GM12878 (cell line): ENCODE measurements at regions not wholly inside any gene's neighbourhood (a gene's known extent, or its start where the extent isn't known, plus 50 kb on each side); places are given as distances from the start of the nearest gene placed in this dataset.

Experiments used
- ATAC-seq: fragments of 200-7000 bp; cut with Tn5 transposase; 3 replicates; pipeline ENCODE4 v1.9.1; 2020; ENCODE audit warnings: mild to moderate bottlenecking, moderate library complexity
- BruUV-seq: library from RNA; stranded (reverse); fragments of 400-500 nt; replicated peaks from 2 replicates; lab custom pipeline; 2021; lab: Mats Ljungman, UMichigan
- CTCF ChIA-PET: fragments of 300-600 bp; sonication (Branson Sonifier 250); formaldehyde crosslinking; extraction: SDS; loops from one replicate; lab custom pipeline; 2021; ENCODE audit warnings: inconsistent platforms; lab: Yijun Ruan, JAX
- POLR2A ChIA-PET: fragments of 350-600 bp; formaldehyde crosslinking; extraction: SDS; loops from one replicate; lab custom pipeline; 2021; ENCODE audit warnings: inconsistent platforms; lab: Charles Lee
- RAD21 ChIA-PET: fragments of 300-600 bp; sonication (Branson Sonifier 250); formaldehyde crosslinking; loops from one replicate; lab custom pipeline; 2023; ENCODE audit warnings: antibody characterized with exemption; ENCODE audit not compliant: unreplicated experiment; lab: Charles Lee
- SMC1A ChIA-PET: fragments of 300-600 bp; sonication (Branson Sonifier 250); formaldehyde crosslinking; loops from one replicate; lab custom pipeline; 2023; ENCODE audit not compliant: unreplicated experiment, uncharacterized antibody; lab: Charles Lee
- DNase-seq: peaks from one replicate; pipeline ENCODE4 v3.0.0-alpha.2; 2011; ENCODE audit warnings: low read depth, low spot score
- FAIRE-seq: peaks from 3 replicates; lab custom pipeline; 2011; peaks lifted over from hg19 to GRCh38; lab: Jason Lieb, UNC
- H2AFZ ChIP-seq: 2 replicates; pipeline ENCODE4 v1.6.0; 2011; ENCODE audit warnings: low read depth, low read length, control low read depth; ENCODE audit not compliant: control insufficient read depth
- H3K27ac ChIP-seq: 2 replicates; pipeline ENCODE4 v1.5.1; 2011; ENCODE audit warnings: control low read depth; ENCODE audit not compliant: control insufficient read depth, insufficient read depth
- H3K27me3 ChIP-seq, 2 experiments: replicated peaks in 1 of 2; 2 replicates each; pipeline versions ENCODE4 v1.6.0 to v1.6.1; 2011; ENCODE audit warnings: low read length in 1 of 2; ENCODE audit not compliant: control insufficient read depth in 2 of 2, insufficient read depth in 2 of 2
- H3K36me3 ChIP-seq, 2 experiments: 2 replicates each; pipeline ENCODE4 v1.5.1; 2011; ENCODE audit warnings: low read length in 1 of 2; ENCODE audit not compliant: control insufficient read depth in 2 of 2, insufficient read depth in 2 of 2
- H3K4me1 ChIP-seq: 2 replicates; pipeline ENCODE4 v1.6.1; 2011; ENCODE audit warnings: mild to moderate bottlenecking, low read length, moderate library complexity, mixed read lengths; ENCODE audit not compliant: control insufficient read depth, insufficient read depth
- H3K4me2 ChIP-seq: 2 replicates; pipeline ENCODE4 v1.6.0; 2011; ENCODE audit warnings: control low read depth; ENCODE audit not compliant: control insufficient read depth, insufficient read depth
- H3K4me3 ChIP-seq: fragments of 200-600 bp; sonication (generic); 2 replicates; pipeline ENCODE4 v1.5.1; 2016
- H3K79me2 ChIP-seq: 2 replicates; pipeline ENCODE4 v1.6.0; 2011; ENCODE audit warnings: low read length; ENCODE audit not compliant: control insufficient read depth, insufficient read depth
- H3K9ac ChIP-seq: 2 replicates; pipeline ENCODE4 v1.8.0; 2011; ENCODE audit warnings: low read length, control low read depth, mixed read lengths; ENCODE audit not compliant: control insufficient read depth, insufficient read depth
- H3K9me3 ChIP-seq: replicated peaks from 3 replicates; pipeline ENCODE4 v1.5.1; 2011; ENCODE audit warnings: mild to moderate bottlenecking, low read length; ENCODE audit not compliant: control insufficient read depth, insufficient read depth
- H4K20me1 ChIP-seq: 2 replicates; pipeline ENCODE4 v1.6.0; 2011; ENCODE audit not compliant: control insufficient read depth, insufficient read depth
- BHLHE40 ChIP-seq, 2 experiments: fragments of 450-650 bp in 1 of 2; IDR thresholded peaks; 2 replicates each; pipeline ENCODE4 v1.6.1; 2011 to 2017; ENCODE audit warnings: low read depth in 2 of 2, borderline replicate concordance in 1 of 2, improper control_type of control experiment in 1 of 2, low read length in 1 of 2, mild to moderate bottlenecking in 1 of 2
- IKZF2 ChIP-seq, 2 experiments: fragments of 450-650 bp; IDR thresholded peaks; 2 replicates each; pipeline ENCODE4 v1.6.1; 2017; ENCODE audit warnings: mild to moderate bottlenecking in 2 of 2, moderate library complexity in 2 of 2
- NFYA ChIP-seq: IDR thresholded peaks from 2 replicates; pipeline ENCODE4 v1.6.1; 2011; ENCODE audit warnings: low read depth, mild to moderate bottlenecking, low read length, improper control_type of control experiment, borderline replicate concordance
- NRF1 ChIP-seq: conservative IDR thresholded peaks from 2 replicates; pipeline ENCODE4 v1.6.1; 2011; ENCODE audit warnings: mild to moderate bottlenecking, low read depth, low read length, improper control_type of control experiment
- SMAD1 ChIP-seq: fragments of 450-650 bp; IDR thresholded peaks from 2 replicates; pipeline ENCODE4 v1.6.1; 2018; ENCODE audit warnings: mild to moderate bottlenecking, low read depth; ENCODE audit not compliant: partially characterized antibody
- WGBS: methylation state at CpG from one replicate; pipeline ENCODE4 v1.1.6; 2016; ENCODE audit warnings: low lambda C conversion rate; ENCODE audit not compliant: insufficient replicate concordance, insufficient coverage; ENCODE audit errors: missing lambda C conversion rate; 5-methylcytosine and 5-hydroxymethylcytosine counted together
- in situ Hi-C: fragments of 300-500 bp; cut with MboI; formaldehyde crosslinking; loops from 9 replicates; pipeline ENCODE4 v1.14.3; 2018; ENCODE audit warnings: mixed read lengths
- intact Hi-C: fragments of 100-400 bp; cut with micrococcal nuclease; formaldehyde crosslinking; loops from one replicate; pipeline ENCODE4 v1.14.2; 2022; ENCODE audit not compliant: unreplicated experiment
- TF ChIP-seq, protein P1 (sequence below): IDR thresholded peaks from 2 replicates; pipeline ENCODE4 v1.6.1; 2011; ENCODE audit warnings: borderline replicate concordance, low read depth, mild to moderate bottlenecking, moderate library complexity, low read length; ENCODE audit not compliant: insufficient read depth, poor library complexity, severe bottlenecking
- TF ChIP-seq, protein P2 (sequence below): fragments of 450-650 bp; IDR thresholded peaks from 2 replicates; pipeline ENCODE4 v1.6.1; 2016; ENCODE audit warnings: mild to moderate bottlenecking
- TF ChIP-seq, protein P3 (sequence below), 3 experiments: IDR thresholded peaks in 2 of 3; conservative IDR thresholded peaks in 1 of 3; 2 replicates each; pipeline ENCODE4 v1.5.1; 2011; ENCODE audit warnings: low read depth in 3 of 3, low read length in 3 of 3, mild to moderate bottlenecking in 3 of 3, control low read depth in 2 of 3, moderate library complexity in 2 of 3, inconsistent platforms in 1 of 3, mixed read lengths in 1 of 3; ENCODE audit not compliant: control insufficient read depth in 2 of 3, insufficient read depth in 1 of 3; ENCODE audit errors: extremely low read depth in 1 of 3

DNA sequence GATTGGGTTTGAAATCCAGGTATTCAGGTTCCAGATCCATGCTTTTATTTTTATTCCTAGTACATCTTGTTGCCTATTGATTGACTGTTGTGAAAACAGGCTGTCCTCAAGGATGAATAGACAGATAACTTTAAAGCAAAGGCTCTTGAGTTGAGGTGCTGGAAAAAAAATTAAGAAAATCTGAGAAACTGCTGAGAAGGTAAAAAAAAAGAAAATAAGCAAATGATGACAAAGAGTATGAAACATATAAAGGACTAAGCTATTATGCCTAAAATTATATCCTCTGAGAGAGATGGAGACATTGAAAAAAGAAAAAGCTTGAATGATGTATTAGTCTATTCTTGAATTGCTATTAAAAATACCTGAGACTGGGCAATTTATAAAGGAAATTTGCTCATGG is 392.3 kb upstream of the RGS17 start:
- ChIA-PET RAD21 (no interaction called here), CTCF (no interaction called here), POLR2A (no interaction called here), SMC1A (no interaction called here)
- Histone ChIP-seq H3K4me2 (no peak overlapping the region), H4K20me1 (no peaks in the 10 kb centered on the region), H3K79me2 (no peaks in the 10 kb centered on the region), H3K27ac (no peak overlapping the region), H3K9ac (no peak overlapping the region), H3K36me3 (no peaks in the 10 kb centered on the region), H3K9me3 (no peaks in the 10 kb centered on the region), H3K4me3 (no peak overlapping the region), H3K27me3 (no peaks in the 10 kb centered on the region), H2AFZ (no peak overlapping the region), H3K4me1 (no peaks in the 10 kb centered on the region)
- TF ChIP-seq, protein P1, sequence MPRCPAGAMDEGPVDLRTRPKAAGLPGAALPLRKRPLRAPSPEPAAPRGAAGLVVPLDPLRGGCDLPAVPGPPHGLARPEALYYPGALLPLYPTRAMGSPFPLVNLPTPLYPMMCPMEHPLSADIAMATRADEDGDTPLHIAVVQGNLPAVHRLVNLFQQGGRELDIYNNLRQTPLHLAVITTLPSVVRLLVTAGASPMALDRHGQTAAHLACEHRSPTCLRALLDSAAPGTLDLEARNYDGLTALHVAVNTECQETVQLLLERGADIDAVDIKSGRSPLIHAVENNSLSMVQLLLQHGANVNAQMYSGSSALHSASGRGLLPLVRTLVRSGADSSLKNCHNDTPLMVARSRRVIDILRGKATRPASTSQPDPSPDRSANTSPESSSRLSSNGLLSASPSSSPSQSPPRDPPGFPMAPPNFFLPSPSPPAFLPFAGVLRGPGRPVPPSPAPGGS = no peak
- TF ChIP-seq IKZF2 (IDR thresholded peaks at IDR 0.05) = no peak
- no peak for ATAC-seq
- no peak for DNase-seq
- intact Hi-C loops = no loop called here
- in situ Hi-C loops = no loop called here
- FAIRE-seq = no peak
- no TSS peak for BruUV-seq

DNA sequence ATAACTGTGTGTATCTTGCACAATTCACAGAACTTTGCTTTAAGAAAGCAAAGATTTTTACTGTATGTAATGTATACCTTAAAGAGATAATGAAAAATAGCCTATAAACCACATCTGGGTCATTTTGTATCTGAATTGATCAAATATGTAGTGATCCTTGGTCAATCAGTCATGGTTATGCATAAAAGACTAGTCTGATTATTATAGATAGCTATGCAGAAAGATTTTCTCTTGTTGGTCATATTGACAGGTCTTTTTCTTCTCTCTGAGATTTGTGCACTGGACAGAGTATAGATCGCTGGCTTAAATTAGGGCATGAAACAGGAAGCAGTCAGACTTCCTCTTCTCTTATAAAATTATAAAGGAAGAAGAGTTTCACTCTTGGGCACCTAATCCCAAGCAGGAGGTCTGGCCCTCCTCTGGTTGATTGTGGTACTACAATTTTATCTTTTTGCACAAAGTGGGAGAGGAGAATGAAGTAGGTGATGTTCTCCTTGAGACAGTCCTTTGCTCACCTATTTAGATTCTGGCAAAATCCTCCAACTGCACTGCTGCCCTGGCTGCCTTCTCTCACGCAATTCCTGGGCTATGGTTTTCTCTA is 380.9 kb upstream of the RGS17 start:
- no peak for FAIRE-seq
- H3K4me3 ChIP-seq = no peak overlapping the region
- no peaks in the 10 kb centered on the region for H3K36me3 ChIP-seq
- RAD21 ChIA-PET = interaction anchor here (0.8 kb wide), 1 partner anchor 480 kb away, joined by 3 read pairs; no protein-coding TSS in a partner anchor
- POLR2A ChIA-PET = no interaction called here
- no peaks in the 10 kb centered on the region for H3K79me2 ChIP-seq
- H3K27ac ChIP-seq = no peak overlapping the region
- no TSS peak for BruUV-seq
- DNase-seq = no peak
- ATAC-seq = peak; percentile 87
- WGBS = 0% methylated on average over 2 of the region's 2 CpGs
- CTCF ChIA-PET = interaction anchor here (0.7 to 1.6 kb wide), 6 partner anchors 67 to 478 kb away, joined by 3 to 4 read pairs (median 3); no protein-coding TSS in a partner anchor
- SMC1A ChIA-PET = interaction anchor here (0.8 to 1.6 kb wide), 4 partner anchors 281 to 766 kb away, joined by 3 to 4 read pairs (median 3); no protein-coding TSS in a partner anchor
- no peaks in the 10 kb centered on the region for H3K27me3 ChIP-seq
- in situ Hi-C loops (loop anchor here (10.0 kb wide), 1 partner anchor 477 kb away; no protein-coding TSS in a partner anchor), intact Hi-C loops (loop anchor here (1.0 kb wide), 2 partner anchors 281 to 480 kb away; no protein-coding TSS in a partner anchor)
- no peaks in the 10 kb centered on the region for H3K4me1 ChIP-seq
- H2AFZ ChIP-seq = no peak overlapping the region
- H3K4me2 ChIP-seq = no peak overlapping the region
- H4K20me1 ChIP-seq = no peaks in the 10 kb centered on the region
- H3K9me3 ChIP-seq = no peaks in the 10 kb centered on the region
- H3K9ac ChIP-seq = no peak overlapping the region
- no peak for TF ChIP-seq BHLHE40 (IDR thresholded peaks at IDR 0.05; ENCODE audit: borderline replicate concordance in 1 of 2, low read depth in 2 of 2, low read length in 1 of 2)
- no peak for TF ChIP-seq NRF1
- TF ChIP-seq, protein P2, sequence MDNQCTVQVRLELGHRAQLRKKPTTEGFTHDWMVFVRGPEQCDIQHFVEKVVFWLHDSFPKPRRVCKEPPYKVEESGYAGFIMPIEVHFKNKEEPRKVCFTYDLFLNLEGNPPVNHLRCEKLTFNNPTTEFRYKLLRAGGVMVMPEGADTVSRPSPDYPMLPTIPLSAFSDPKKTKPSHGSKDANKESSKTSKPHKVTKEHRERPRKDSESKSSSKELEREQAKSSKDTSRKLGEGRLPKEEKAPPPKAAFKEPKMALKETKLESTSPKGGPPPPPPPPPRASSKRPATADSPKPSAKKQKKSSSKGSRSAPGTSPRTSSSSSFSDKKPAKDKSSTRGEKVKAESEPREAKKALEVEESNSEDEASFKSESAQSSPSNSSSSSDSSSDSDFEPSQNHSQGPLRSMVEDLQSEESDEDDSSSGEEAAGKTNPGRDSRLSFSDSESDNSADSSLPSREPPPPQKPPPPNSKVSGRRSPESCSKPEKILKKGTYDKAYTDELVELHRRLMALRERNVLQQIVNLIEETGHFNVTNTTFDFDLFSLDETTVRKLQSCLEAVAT = no peak
- no peak for TF ChIP-seq SMAD1
- TF ChIP-seq NFYA = no peak
- TF ChIP-seq, protein P3, sequence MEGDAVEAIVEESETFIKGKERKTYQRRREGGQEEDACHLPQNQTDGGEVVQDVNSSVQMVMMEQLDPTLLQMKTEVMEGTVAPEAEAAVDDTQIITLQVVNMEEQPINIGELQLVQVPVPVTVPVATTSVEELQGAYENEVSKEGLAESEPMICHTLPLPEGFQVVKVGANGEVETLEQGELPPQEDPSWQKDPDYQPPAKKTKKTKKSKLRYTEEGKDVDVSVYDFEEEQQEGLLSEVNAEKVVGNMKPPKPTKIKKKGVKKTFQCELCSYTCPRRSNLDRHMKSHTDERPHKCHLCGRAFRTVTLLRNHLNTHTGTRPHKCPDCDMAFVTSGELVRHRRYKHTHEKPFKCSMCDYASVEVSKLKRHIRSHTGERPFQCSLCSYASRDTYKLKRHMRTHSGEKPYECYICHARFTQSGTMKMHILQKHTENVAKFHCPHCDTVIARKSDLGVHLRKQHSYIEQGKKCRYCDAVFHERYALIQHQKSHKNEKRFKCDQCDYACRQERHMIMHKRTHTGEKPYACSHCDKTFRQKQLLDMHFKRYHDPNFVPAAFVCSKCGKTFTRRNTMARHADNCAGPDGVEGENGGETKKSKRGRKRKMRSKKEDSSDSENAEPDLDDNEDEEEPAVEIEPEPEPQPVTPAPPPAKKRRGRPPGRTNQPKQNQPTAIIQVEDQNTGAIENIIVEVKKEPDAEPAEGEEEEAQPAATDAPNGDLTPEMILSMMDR (IDR thresholded peaks at IDR 0.05 in 2 of 3, conservative IDR thresholded peaks at IDR 0.05 in 1 of 3; ENCODE audit: control insufficient read depth in 2 of 3, extremely low read depth in 1 of 3, insufficient read depth in 1 of 3, low read depth in 3 of 3, low read length in 3 of 3) = peak; percentile 50 to 72 (median 62)
